ENCODE measurements at regions not wholly inside any gene's neighbourhood (a gene's known extent, or its start where the extent isn't known, plus 50 kb on each side); places are given as distances from the start of the nearest gene placed in this dataset.

DNA sequence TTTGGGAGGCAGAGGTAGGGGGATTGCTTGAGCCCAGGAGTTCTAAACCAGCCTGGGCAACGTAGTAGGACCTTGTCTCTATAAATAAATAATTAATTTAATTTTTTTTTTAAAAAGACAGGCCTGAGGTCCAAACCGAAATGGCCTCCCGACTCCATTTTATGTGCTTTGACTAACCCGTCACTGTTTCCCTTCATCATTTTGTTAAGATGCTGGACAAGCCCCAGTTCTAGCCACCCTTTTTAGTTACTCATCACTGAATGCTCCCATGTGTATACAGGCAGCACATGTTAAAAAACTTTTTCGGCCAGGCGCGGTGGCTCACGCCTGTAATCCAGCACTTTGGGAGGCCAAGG, 83.6 kb upstream of the RESF1 start:
- DNase-seq (ENCODE audit: low spot score) = no peak
- TF ChIP-seq, protein P1, sequence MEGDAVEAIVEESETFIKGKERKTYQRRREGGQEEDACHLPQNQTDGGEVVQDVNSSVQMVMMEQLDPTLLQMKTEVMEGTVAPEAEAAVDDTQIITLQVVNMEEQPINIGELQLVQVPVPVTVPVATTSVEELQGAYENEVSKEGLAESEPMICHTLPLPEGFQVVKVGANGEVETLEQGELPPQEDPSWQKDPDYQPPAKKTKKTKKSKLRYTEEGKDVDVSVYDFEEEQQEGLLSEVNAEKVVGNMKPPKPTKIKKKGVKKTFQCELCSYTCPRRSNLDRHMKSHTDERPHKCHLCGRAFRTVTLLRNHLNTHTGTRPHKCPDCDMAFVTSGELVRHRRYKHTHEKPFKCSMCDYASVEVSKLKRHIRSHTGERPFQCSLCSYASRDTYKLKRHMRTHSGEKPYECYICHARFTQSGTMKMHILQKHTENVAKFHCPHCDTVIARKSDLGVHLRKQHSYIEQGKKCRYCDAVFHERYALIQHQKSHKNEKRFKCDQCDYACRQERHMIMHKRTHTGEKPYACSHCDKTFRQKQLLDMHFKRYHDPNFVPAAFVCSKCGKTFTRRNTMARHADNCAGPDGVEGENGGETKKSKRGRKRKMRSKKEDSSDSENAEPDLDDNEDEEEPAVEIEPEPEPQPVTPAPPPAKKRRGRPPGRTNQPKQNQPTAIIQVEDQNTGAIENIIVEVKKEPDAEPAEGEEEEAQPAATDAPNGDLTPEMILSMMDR (IDR thresholded peaks at IDR 0.05; ENCODE audit: extremely low read depth, missing control alignments) = no peak

DNA sequence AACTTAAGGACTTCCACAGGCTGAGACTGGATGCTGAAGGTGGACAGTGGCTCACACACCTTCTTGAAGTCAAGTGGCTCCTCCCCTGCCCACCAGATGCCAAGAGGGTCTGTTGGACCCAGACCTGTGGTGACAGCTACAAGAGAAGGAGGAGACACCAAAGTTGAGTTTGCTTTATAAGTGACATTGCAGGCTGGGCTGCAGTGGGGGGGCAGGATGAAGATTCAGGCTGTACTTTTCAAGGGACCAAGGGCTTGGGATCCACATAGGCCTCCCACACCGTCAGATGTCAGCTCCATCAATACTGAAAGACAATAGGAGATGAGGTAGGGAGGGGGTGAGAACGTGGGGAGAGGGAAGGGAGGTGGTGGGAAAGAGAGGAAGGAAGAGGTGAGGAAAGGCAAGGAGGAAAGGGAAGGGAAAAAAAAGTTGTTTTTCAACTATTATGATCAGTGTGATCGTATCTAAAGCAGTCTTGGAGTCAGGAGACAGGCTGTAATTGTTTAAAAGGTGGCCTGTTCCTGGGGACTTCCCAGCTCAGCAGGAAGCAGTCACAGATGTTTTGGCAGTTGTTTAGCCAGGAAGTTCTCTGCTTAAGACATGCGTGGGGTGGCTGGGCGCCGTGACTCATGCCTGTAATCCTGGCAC, 84.1 kb upstream of the RESF1 start:
- TF ChIP-seq, protein P1 (IDR thresholded peaks at IDR 0.05; ENCODE audit: extremely low read depth, missing control alignments) = no peak
- peak; percentile 69 for DNase-seq (ENCODE audit: low spot score)

DNA sequence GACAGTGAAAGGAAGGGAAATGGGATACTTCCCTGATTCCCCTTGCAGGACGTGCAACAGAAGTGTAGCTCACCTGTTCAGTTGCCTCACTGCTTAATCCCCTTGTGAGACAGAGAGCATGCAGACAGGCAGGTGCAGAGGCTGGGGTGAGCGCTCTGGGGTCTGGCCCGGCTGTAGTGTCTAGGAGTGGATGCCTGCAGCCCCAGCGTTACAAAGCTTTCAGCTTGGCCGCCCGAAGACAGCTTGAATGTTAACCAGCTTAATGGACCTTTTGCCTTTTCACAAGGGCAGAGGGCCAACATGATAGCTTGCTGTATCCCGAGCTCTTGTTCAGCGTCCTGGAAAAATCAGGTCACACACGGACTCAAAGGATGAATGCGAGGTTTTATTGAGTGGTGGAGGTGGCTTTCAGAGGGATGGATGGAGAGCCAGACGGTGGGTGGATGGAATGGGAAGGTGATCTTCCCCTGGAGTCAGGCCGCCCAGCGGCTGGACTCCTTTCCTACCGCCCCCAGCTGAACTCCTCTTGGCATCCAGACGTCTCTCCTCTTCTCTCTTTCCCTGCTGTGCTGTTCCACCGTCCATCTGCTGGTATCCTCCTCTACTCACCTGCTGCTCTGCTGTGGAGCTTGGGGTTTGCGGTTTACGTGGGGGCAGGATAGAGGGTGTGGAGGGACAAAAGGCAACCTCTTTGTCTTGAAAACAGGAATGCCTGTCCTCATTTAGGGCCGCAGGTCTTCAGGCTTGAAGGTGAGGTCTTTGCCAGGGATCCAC, 86.2 kb upstream of the RESF1 start:
- TF ChIP-seq, protein P1 (IDR thresholded peaks at IDR 0.05; ENCODE audit: extremely low read depth, missing control alignments) = no peak
- no peak for DNase-seq (ENCODE audit: low spot score)

DNA sequence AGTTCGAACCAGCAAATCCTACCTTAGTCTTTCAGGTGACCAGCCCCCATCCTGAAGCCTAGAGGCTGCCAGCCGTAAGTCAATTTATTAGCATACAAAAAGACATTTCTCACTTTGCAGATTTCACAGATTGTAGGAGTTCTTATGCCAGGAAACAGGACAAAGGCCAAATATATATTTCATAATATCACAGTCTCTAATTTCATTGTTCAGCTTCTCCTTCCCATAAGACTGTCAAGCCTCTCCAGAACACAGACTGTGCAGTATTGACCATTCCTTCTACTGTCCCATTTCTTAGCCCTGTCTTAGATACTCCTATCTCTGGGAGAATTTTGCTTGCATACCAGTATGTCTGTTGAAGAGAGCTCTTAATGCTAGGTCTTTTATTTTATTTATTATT, 89.2 kb upstream of the RESF1 start:
- TF ChIP-seq, protein P1 (IDR thresholded peaks at IDR 0.05; ENCODE audit: extremely low read depth, missing control alignments) = no peak
- DNase-seq (ENCODE audit: low spot score) = no peak

DNA sequence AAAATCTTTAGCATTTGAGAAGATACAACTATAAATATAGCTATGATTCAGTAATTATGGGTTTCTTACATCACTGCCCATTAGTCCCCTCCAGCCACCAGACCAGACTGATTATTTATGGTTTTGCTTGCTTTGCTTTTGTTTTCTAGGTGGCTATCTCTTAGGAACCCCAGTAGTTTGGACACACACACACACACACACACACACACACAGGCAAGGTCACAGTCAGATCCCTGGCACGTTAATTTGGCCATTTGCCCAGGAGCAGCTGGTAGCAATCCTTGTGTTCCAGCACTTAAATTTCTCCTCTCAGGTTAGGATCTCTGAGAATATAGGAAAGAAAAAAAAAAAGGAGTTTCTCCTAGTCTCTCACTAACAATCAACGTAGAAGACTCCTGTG, 90.2 kb upstream of the RESF1 start:
- TF ChIP-seq, protein P1 (IDR thresholded peaks at IDR 0.05; ENCODE audit: extremely low read depth, missing control alignments) = no peak
- DNase-seq (ENCODE audit: low spot score) = no peak

DNA sequence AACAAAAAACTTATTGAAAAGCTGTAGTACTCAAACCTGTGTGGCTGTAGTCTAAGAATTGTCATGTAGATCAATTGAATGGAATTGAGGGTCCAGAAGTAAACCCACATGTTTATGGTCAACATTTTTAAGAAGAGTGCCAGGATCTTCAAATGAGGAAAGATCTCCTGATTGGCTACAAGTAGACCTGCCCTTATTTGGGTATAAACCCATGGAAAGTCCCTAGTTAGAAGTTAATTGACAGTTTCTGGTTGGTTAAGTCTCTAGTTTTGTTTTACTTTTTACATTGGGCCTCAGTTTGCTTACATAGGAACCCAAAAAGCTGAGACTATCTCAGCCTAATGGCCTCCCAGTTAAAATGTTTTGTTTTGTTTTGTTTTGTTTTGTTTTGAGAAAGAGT, 91.9 kb upstream of the RESF1 start:
- DNase-seq (ENCODE audit: low spot score) = no peak
- TF ChIP-seq, protein P1 (IDR thresholded peaks at IDR 0.05; ENCODE audit: extremely low read depth, missing control alignments) = no peak

DNA sequence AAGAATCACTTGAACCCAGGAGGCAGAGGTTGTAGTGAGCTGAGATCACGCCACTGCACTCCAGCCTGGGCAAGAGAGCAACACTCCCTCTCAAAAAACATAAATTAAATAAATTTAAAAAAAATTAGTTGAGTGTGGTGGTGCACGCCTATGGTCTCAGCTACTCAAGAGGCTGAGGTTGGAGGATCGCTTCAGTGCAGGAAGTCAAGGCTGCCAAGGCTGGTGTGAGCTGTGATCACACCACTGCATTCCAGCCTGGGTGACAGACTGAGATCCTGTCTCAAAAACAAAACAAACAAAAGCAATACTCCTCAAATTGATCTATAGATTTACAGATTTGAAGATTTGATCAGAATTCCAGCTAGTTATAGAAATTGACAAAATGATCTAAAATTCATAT, 92.7 kb upstream of the RESF1 start:
- no peak for DNase-seq (ENCODE audit: low spot score)
- TF ChIP-seq, protein P1 (IDR thresholded peaks at IDR 0.05; ENCODE audit: extremely low read depth, missing control alignments) = no peak

Measured in GM20000 (cell line).